ENCODE measurements at regions not wholly inside any gene's neighbourhood (a gene's known extent, or its start where the extent isn't known, plus 50 kb on each side); places are given as distances from the start of the nearest gene placed in this dataset.
"Not testable (repeated sequence)": the region's sequence is repeated elsewhere in the genome, so short reads cannot be mapped to it uniquely, and the experiment has no call there.

DNA sequence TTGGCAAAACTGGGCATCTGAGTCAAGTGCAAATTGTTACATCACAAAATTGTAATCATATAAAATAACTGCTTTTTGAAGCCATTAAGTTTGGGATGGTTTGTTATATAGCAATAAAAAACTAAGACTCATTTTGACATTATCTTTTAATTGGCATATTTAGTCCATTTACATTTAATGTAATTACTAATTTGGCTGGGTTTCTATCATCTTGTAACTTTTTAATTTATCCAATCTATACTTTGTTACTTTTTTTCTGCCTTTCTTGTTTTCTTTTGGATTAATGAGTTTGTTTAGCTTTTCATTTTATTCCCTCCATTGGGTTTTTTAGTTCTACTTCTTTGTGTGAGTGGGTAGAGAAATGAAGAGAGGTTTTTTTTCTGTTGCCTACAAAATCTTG is 76.3 kb downstream of the DRAM2 start:
- TF ChIP-seq, protein P1, sequence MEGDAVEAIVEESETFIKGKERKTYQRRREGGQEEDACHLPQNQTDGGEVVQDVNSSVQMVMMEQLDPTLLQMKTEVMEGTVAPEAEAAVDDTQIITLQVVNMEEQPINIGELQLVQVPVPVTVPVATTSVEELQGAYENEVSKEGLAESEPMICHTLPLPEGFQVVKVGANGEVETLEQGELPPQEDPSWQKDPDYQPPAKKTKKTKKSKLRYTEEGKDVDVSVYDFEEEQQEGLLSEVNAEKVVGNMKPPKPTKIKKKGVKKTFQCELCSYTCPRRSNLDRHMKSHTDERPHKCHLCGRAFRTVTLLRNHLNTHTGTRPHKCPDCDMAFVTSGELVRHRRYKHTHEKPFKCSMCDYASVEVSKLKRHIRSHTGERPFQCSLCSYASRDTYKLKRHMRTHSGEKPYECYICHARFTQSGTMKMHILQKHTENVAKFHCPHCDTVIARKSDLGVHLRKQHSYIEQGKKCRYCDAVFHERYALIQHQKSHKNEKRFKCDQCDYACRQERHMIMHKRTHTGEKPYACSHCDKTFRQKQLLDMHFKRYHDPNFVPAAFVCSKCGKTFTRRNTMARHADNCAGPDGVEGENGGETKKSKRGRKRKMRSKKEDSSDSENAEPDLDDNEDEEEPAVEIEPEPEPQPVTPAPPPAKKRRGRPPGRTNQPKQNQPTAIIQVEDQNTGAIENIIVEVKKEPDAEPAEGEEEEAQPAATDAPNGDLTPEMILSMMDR (conservative IDR thresholded peaks at IDR 0.05; ENCODE audit: low read depth, low read length), result no peak
- no peak overlapping the region for H3K4me3 ChIP-seq (ENCODE audit: low read depth, low read length)
- DNase-seq (ENCODE audit: low read depth), result no peak

DNA sequence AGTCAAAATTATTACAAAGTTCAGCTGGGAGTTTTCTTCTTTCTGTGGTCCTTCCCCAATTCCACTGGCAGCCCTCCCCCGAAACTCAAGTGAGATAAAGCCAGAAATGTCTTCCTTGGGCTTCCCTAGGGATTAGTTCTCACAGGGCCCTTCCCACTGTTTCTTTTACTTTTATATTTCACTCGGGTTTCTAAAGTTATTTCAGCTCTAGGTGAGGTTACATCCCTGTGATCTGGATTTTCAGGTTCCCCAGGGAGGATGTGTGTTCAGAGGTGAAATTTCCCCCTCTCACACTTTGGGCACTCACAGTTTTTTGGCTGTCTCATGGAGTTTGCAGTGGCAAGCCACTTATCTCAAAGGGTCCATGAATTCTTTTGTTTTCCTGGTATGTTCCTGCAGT is 77.3 kb downstream of the DRAM2 start:
- DNase-seq (ENCODE audit: low read depth), result no peak
- TF ChIP-seq, protein P1 (conservative IDR thresholded peaks at IDR 0.05; ENCODE audit: low read depth, low read length), result no peak
- H3K4me3 ChIP-seq (ENCODE audit: low read depth, low read length), result no peak overlapping the region

DNA sequence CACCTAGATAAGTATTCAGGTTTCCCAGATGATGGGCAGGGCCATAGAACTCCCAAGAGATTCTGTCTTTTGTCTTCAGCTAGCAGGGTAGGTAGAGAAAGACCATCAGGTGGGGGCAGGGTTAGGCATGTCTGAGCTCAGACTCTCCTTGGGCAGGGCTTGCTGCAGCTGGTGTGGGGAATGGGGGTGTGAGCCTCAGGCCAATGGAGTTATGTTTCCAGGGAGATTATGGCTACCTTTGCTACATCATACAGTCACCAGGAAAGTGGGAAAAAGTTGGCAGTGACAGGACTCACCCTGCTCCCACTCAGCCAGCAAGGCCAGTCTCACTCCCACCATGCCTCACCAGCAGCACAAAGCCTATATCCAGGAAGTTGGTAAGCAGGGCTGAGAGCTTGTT is 77.8 kb downstream of the DRAM2 start:
- H3K4me3 ChIP-seq (ENCODE audit: low read depth, low read length), result no peak overlapping the region
- no peak for DNase-seq (ENCODE audit: low read depth)
- TF ChIP-seq, protein P1 (conservative IDR thresholded peaks at IDR 0.05; ENCODE audit: low read depth, low read length), result no peak

DNA sequence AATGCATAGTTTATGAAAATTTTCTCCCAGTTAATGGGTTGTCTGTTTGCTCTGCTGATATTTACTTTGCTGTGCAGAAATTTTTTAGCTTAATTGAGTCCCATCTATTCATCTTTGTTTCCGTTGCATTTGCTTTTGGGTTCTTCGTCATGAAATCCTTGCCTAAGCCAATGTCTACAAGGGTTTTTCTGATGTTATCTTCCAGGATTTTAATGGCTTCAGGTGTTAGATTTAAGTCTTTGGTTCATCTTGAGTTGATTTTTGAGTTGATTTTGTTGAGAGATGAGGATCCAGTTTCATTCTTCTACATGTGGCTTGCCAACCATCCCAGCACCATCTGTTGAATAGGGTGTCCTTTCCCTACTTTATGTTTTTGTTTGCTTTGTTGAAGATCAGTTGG is 85.2 kb downstream of the DRAM2 start:
- no peak overlapping the region for H3K4me3 ChIP-seq (ENCODE audit: low read depth, low read length)
- TF ChIP-seq, protein P1 (conservative IDR thresholded peaks at IDR 0.05; ENCODE audit: low read depth, low read length), result no peak
- no peak for DNase-seq (ENCODE audit: low read depth)

DNA sequence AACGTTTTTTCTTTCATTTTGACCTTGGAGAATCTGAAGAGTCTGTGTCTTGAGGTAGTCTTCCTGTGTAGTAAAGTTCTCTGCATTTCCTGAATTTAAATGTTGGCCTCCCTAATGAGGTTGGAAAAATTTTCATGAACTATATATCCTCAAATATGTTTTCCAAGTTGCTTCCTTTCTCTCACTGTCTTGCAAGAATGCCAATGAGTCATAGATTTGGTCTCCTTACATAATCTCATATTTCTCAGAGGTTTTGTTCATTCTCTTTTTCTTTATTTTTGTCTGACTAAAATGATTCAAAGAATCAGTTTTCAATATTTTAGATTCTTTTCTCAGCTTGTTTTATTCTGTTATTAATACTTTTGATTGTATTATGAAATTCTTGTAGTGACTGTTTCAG is 87.6 kb downstream of the DRAM2 start:
- no peak overlapping the region for H3K4me3 ChIP-seq (ENCODE audit: low read depth, low read length)
- TF ChIP-seq, protein P1 (conservative IDR thresholded peaks at IDR 0.05; ENCODE audit: low read depth, low read length), result no peak
- DNase-seq (ENCODE audit: low read depth), result no peak

DNA sequence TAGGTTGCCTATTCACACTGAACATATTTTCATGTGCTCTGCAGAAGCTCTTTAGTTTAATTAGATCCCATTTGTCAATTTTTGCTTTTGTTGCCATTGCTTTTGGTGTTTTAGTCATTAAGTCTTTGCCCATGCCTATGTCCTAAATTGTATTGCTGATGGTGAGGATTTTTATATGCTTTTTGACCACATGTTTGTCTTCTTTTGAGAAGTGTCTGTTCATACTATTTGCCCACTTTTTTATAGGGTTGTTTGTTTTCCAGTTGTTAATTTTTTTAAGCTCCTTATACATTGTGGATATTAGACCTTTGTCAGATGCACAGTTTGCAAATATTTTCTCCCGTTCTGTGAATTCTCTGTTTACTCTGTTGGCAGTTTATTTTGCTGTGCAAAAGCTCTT is 84.5 kb upstream of the LRIF1 start:
- DNase-seq (ENCODE audit: low read depth); H3K4me3 ChIP-seq (ENCODE audit: low read depth, low read length): not testable (repeated sequence)

DNA sequence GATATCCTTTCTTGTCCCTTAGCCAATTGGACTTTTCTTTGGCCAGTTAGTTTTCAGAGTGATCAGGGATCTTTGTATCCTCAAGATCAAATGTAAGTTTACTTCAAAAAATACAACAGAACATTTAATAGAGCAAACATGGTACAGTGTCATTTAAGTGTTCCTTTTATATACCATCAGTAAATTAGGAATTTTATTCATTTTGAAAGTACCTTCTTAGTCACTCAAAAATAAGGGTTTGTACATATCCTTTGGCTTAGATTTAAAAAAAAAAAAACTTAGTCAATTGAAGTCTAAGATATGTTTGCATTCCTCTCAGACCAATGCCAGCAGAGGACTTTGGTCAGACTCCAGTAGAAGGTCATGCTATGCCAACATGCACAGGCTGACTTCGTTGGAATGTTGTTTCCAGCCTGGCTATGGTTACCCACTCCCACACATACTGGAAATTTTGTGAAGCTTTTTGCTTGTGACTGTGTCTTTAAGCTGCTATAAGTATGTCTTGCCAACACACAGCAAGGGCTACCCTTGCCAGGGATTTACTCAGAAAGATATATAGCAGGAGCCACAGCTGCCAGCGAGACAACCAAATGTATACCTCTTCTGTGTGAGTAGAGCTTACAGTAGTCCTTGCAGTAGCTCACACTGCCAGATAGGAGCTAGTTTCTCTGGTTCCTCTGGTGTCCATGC is 81.5 kb upstream of the LRIF1 start:
- H3K4me3 ChIP-seq (ENCODE audit: low read depth, low read length), result no peak overlapping the region
- TF ChIP-seq, protein P1 (conservative IDR thresholded peaks at IDR 0.05; ENCODE audit: low read depth, low read length), result no peak
- no peak for DNase-seq (ENCODE audit: low read depth)
